ENCODE measurements at regions not wholly inside any gene's neighbourhood (a gene's known extent, or its start where the extent isn't known, plus 50 kb on each side); places are given as distances from the start of the nearest gene placed in this dataset.

DNA sequence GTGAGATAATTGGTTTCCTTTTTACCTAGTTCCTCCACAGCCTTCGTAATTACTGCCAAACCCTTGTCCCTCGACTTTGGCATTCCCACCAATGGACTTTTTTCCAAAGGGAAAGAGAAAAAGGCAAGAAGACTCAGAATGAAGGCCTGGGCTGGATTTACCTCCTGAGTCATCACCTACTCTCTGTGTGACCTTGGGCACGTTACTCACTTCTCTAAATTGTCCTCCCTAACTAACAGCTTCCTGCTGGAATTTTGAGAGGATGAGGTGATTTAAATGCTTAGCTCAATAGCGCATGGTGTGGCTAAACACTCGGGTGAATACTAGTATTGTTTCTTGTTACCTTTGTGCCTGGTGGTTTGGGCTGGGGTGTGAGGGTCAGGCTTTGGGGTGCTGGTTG, 146.6 kb downstream of the DHX35 start:
- TF ChIP-seq, protein P1, sequence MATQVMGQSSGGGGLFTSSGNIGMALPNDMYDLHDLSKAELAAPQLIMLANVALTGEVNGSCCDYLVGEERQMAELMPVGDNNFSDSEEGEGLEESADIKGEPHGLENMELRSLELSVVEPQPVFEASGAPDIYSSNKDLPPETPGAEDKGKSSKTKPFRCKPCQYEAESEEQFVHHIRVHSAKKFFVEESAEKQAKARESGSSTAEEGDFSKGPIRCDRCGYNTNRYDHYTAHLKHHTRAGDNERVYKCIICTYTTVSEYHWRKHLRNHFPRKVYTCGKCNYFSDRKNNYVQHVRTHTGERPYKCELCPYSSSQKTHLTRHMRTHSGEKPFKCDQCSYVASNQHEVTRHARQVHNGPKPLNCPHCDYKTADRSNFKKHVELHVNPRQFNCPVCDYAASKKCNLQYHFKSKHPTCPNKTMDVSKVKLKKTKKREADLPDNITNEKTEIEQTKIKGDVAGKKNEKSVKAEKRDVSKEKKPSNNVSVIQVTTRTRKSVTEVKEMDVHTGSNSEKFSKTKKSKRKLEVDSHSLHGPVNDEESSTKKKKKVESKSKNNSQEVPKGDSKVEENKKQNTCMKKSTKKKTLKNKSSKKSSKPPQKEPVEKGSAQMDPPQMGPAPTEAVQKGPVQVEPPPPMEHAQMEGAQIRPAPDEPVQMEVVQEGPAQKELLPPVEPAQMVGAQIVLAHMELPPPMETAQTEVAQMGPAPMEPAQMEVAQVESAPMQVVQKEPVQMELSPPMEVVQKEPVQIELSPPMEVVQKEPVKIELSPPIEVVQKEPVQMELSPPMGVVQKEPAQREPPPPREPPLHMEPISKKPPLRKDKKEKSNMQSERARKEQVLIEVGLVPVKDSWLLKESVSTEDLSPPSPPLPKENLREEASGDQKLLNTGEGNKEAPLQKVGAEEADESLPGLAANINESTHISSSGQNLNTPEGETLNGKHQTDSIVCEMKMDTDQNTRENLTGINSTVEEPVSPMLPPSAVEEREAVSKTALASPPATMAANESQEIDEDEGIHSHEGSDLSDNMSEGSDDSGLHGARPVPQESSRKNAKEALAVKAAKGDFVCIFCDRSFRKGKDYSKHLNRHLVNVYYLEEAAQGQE (IDR thresholded peaks at IDR 0.05; ENCODE audit: insufficient replicate concordance, low read depth), result no peak
- TF ChIP-seq POLR2AphosphoS5 (IDR thresholded peaks at IDR 0.05; ENCODE audit: low read depth), result no peak
